ENCODE measurements at regions not wholly inside any gene's neighbourhood (a gene's known extent, or its start where the extent isn't known, plus 50 kb on each side); places are given as distances from the start of the nearest gene placed in this dataset.

DNA sequence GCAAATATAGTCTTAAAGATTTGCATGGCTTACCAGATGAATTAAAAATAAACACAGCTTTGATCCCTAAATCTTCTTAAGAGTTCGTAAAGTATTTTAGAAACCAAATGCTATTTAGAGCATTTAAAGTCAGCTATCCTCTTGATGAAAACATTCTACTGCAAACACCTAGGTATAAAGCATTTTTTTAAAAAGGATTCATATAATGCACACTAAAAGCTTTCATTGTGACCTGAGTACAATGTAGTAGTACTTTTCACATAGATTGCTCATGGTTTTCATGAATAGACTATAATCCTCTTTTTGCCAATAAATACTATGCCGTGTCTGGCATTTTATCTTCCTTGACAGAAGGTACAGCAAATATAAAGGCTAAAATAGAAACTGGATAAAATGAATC lies 805.1 kb upstream of the INTU start:
- Histone ChIP-seq H3K4me1 (no peaks in the 10 kb centered on the region), H3K27ac (no peak overlapping the region), H3K36me3 (no peaks in the 10 kb centered on the region), H3K27me3 (no peaks in the 10 kb centered on the region), H3K4me3 (no peak overlapping the region), H3K9me3 (no peaks in the 10 kb centered on the region)
- no peak for TF ChIP-seq POLR2AphosphoS5 (IDR thresholded peaks at IDR 0.05; ENCODE audit: insufficient read depth in 1 of 2, low read depth in 1 of 2)
- TF ChIP-seq, protein P1, sequence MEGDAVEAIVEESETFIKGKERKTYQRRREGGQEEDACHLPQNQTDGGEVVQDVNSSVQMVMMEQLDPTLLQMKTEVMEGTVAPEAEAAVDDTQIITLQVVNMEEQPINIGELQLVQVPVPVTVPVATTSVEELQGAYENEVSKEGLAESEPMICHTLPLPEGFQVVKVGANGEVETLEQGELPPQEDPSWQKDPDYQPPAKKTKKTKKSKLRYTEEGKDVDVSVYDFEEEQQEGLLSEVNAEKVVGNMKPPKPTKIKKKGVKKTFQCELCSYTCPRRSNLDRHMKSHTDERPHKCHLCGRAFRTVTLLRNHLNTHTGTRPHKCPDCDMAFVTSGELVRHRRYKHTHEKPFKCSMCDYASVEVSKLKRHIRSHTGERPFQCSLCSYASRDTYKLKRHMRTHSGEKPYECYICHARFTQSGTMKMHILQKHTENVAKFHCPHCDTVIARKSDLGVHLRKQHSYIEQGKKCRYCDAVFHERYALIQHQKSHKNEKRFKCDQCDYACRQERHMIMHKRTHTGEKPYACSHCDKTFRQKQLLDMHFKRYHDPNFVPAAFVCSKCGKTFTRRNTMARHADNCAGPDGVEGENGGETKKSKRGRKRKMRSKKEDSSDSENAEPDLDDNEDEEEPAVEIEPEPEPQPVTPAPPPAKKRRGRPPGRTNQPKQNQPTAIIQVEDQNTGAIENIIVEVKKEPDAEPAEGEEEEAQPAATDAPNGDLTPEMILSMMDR (IDR thresholded peaks at IDR 0.05): no peak
- no peak for TF ChIP-seq POLR2A (IDR thresholded peaks at IDR 0.05)
- intact Hi-C loops (cut with DNase I): no loop called here
- no peak for DNase-seq (ENCODE audit: extremely low spot score in 2 of 2)

- Histone ChIP-seq H3K27me3 (no peaks in the 10 kb centered on the region), H3K36me3 (no peaks in the 10 kb centered on the region), H3K27ac (no peak overlapping the region), H3K4me1 (no peaks in the 10 kb centered on the region), H3K4me3 (no peak overlapping the region), H3K9me3 (peaks cover 6% of the 10 kb centered on the region)
- no peak for DNase-seq (ENCODE audit: extremely low spot score in 2 of 2)
- intact Hi-C loops (cut with DNase I): no loop called here
- no peak for TF ChIP-seq POLR2AphosphoS5 (IDR thresholded peaks at IDR 0.05; ENCODE audit: insufficient read depth in 1 of 2, low read depth in 1 of 2)
Measured at GRCh38 chr4:126834854-126835253, 797.9 kb upstream of the INTU start.

- H3K4me1 ChIP-seq: no peaks in the 10 kb centered on the region
- peaks cover 6% of the 10 kb centered on the region for H3K9me3 ChIP-seq
- no peaks in the 10 kb centered on the region for H3K27me3 ChIP-seq
- TF ChIP-seq POLR2A (IDR thresholded peaks at IDR 0.05) (no peak), POLR2AphosphoS5 (IDR thresholded peaks at IDR 0.05; ENCODE audit: insufficient read depth in 1 of 2, low read depth in 1 of 2) (no peak)
- TF ChIP-seq, protein P1 (IDR thresholded peaks at IDR 0.05): no peak
- intact Hi-C loops (cut with DNase I): no loop called here
- no peak overlapping the region for H3K4me3 ChIP-seq
- DNase-seq (ENCODE audit: extremely low spot score in 2 of 2): no peak
- H3K36me3 ChIP-seq: no peaks in the 10 kb centered on the region
- H3K27ac ChIP-seq: no peak overlapping the region
Measured at GRCh38 chr4:126838941-126839679, 793.6 kb upstream of the INTU start.

DNA sequence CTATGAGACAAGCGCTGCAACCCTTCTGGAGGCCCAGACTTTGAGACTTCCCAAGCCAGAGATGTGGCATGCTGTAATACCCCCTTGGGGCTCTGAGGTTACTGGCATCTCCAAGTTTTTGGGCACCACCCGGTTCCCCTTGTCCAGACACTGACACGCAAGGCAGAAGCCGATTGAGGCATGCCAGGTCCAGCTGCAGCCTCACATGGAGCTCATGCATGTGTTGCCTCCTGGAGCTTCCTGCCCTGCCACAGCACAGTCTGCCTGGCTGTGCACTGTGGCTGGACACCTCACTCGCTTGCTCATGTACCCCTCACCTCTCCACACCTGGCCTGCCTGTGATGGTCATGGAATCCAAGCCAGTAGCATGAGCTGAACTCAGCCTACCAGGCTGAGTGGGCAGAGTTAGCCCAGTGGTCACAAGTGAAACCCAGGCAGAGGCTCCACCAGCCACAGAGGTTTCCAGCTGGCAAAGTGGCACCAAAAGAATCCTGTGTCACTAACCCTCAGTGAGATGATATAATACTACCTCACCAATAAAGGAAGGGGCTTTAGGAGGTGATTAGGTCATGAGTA lies 789.2 kb upstream of the INTU start:
- Histone ChIP-seq H3K4me3 (no peak overlapping the region), H3K4me1 (no peaks in the 10 kb centered on the region), H3K27ac (no peak overlapping the region), H3K27me3 (no peaks in the 10 kb centered on the region), H3K36me3 (no peaks in the 10 kb centered on the region), H3K9me3 (no peaks in the 10 kb centered on the region)
- intact Hi-C loops (cut with DNase I): no loop called here
- no peak for DNase-seq (ENCODE audit: extremely low spot score in 2 of 2)
- TF ChIP-seq, protein P1 (IDR thresholded peaks at IDR 0.05): no peak
- no peak for TF ChIP-seq POLR2AphosphoS5 (IDR thresholded peaks at IDR 0.05; ENCODE audit: insufficient read depth in 1 of 2, low read depth in 1 of 2)
- no peak for TF ChIP-seq POLR2A (IDR thresholded peaks at IDR 0.05)

DNA sequence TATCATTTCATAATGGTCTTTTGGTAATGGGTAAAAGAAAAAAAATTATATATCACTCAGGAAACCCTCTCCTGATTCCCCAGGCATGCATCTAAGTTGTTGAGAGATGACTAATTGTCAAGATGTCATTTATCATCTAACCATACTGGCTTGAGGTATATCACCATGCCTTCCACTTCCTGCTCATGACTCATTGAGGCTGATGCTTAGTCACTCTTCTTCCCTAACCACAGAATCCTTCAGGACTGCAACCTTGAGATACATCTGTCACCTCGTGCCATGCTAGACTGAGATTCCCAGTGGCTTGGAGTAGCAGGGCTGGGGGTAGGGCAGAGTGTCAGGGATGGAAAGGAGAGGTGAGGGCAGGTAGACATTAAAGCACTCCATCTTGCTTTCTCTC lies 782.5 kb upstream of the INTU start:
- TF ChIP-seq, protein P1 (IDR thresholded peaks at IDR 0.05): no peak
- no peak for TF ChIP-seq POLR2AphosphoS5 (IDR thresholded peaks at IDR 0.05; ENCODE audit: insufficient read depth in 1 of 2, low read depth in 1 of 2)
- no peak for TF ChIP-seq POLR2A (IDR thresholded peaks at IDR 0.05)
- no peak overlapping the region for H3K4me3 ChIP-seq
- H3K4me1 ChIP-seq: no peaks in the 10 kb centered on the region
- no peaks in the 10 kb centered on the region for H3K9me3 ChIP-seq
- no peak for DNase-seq (ENCODE audit: extremely low spot score in 2 of 2)
- no peak overlapping the region for H3K27ac ChIP-seq
- intact Hi-C loops (cut with DNase I): no loop called here
- H3K36me3 ChIP-seq: no peaks in the 10 kb centered on the region
- H3K27me3 ChIP-seq: no peaks in the 10 kb centered on the region
